Muscle layer of colon (tissue), 2 donors: ENCODE measurements at regions not wholly inside any gene's neighbourhood (a gene's known extent, or its start where the extent isn't known, plus 50 kb on each side); places are given as distances from the start of the nearest gene placed in this dataset.
"Not testable (repeated sequence)": the region's sequence is repeated elsewhere in the genome, so short reads cannot be mapped to it uniquely, and the experiment has no call there.

Experiments used
- H3K27ac ChIP-seq: one replicate; pipeline ENCODE4 v1.7.0; 2013; ENCODE audit warnings: low read depth, mild to moderate bottlenecking, low read length, moderate library complexity
- H3K27me3 ChIP-seq, 2 donors: one replicate each; pipeline ENCODE4 v1.7.0; 2013; ENCODE audit warnings: low read length in 2 of 2, mild to moderate bottlenecking in 2 of 2; ENCODE audit not compliant: insufficient read depth in 2 of 2, control insufficient read depth in 1 of 2
- H3K36me3 ChIP-seq: one replicate; pipeline ENCODE4 v1.7.0; 2013; ENCODE audit warnings: mild to moderate bottlenecking, low read length; ENCODE audit not compliant: insufficient read depth
- H3K4me1 ChIP-seq: one replicate; pipeline ENCODE4 v1.7.0; 2013; ENCODE audit warnings: mild to moderate bottlenecking, low read length; ENCODE audit not compliant: insufficient read depth
- H3K4me3 ChIP-seq, 2 donors: one replicate each; pipeline ENCODE4 v1.7.0; 2013; ENCODE audit warnings: low read length in 2 of 2, low read depth in 1 of 2, mild to moderate bottlenecking in 1 of 2, moderate library complexity in 1 of 2
- H3K9ac ChIP-seq: one replicate; pipeline ENCODE4 v1.7.0; 2013; ENCODE audit warnings: low read length
- H3K9me3 ChIP-seq: one replicate; pipeline ENCODE4 v1.7.0; 2013; ENCODE audit warnings: mild to moderate bottlenecking, low read length
- donor health status: abdominal sarcoma.
- donor health status: Adenocarcinoma of cecum.

DNA sequence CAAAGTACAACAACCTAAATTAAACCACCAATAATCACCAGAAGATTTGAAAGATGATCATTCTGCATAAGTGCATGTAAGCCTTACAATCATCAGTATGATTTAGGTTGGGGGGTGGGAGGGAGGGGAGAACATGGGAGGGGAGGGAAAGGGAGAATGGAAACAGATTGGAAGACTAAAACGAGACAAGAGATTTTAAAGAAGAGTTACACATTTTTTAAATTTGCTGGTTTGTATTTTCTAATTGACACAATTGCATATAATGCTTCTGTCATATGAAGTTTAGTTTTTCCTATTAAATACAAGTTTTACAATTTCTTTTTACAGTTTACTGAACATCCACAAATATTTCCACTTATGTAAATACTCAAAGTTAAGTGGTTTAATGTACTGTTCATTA, 2118.9 kb downstream of the PCDH9 start:
- Histone ChIP-seq H3K36me3 (no peaks in the 10 kb centered on the region), H3K4me3 (no peak overlapping the region), H3K27me3 (no peaks in the 10 kb centered on the region), H3K27ac (no peak overlapping the region), H3K4me1 (no peaks in the 10 kb centered on the region), H3K9me3 (no peaks in the 10 kb centered on the region), H3K9ac (no peak overlapping the region)

DNA sequence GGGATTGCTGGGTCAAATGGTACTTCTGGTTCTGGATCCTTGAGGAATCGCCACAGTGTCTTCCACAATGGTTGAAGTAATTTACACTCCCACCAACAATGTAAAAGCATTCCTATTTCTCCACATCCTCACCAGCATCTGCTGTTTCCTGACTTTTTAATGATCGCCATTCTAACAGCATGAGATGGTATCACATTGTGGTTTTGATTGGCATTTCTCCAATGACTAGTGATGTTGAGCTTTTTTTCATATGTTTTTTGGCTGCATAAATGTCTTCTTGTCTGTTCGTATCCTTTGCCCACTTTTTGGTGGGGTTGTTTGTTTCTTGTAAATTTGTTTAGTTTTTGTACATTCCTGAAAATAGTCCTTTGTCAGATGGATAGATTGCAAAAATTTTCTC, 2125.7 kb downstream of the PCDH9 start:
- H3K9ac ChIP-seq, H3K27ac ChIP-seq, H3K4me3 ChIP-seq, H3K9me3 ChIP-seq, H3K36me3 ChIP-seq, H3K27me3 ChIP-seq, H3K4me1 ChIP-seq: not testable (repeated sequence)

DNA sequence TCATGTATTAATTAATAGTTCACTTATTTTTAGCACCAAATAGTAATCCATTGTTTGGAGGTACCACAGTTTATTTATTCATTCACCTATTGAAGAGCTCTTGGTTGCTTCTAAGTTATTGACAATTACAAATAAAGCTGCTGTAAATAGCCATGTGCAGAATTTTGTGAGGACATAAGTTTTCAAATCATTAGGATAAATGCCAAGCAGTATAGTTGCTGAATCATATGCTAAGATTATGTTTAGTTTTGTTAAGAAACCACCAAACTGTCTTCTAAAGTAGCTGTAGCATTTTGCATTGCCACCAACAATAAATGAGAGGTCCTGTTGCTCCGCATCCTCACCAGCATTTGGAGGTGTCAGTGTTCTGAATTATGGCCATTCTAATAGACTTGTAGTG, 2126.8 kb downstream of the PCDH9 start:
- no peaks in the 10 kb centered on the region for H3K27me3 ChIP-seq
- H3K4me1 ChIP-seq = no peaks in the 10 kb centered on the region
- no peaks in the 10 kb centered on the region for H3K36me3 ChIP-seq
- H3K9me3 ChIP-seq = no peaks in the 10 kb centered on the region
- no peak overlapping the region for H3K4me3 ChIP-seq
- no peak overlapping the region for H3K9ac ChIP-seq
- no peak overlapping the region for H3K27ac ChIP-seq

DNA sequence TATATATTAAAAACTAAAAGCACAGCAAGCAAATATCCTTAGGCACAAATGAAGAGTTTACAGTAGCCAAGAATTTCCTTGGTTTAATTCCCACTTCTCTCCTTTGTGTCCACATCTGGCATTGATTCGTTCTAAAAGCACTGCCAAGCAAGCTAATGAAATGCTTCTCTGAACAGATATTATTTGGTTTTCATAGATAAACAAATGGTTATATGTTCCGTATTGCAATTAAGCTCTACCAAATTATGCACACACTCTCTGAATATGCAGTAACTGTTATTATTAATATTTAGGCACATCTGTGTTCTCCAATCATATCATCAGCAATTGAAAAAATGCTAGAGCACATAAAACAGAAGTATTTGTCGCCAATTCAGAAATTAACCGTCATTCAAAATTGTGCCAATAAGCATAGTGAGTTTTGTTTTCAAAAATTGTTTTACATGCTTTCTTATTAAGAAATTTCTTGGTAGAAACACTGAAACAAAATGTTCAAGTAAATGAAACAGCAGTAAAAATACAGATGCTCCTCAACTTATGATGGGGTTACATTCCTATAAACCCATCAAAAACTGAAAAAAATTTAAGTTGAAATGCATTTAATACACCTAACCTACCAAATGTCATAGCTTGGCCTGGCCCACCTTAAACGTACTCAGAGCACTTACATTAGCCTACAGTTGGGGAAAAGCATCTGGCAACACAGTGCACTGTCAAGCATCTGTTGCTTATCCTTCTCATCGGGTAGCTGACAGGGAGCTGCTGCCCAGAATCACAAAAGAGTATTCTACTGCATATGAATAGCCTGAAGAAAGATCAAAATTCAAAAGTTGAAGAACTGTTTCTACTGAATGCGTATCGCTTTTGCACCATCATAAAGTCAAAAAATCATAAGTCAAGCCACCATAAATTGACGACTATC, 2134.7 kb downstream of the PCDH9 start:
- H3K27me3 ChIP-seq = no peaks in the 10 kb centered on the region
- no peak overlapping the region for H3K9ac ChIP-seq
- no peak overlapping the region for H3K27ac ChIP-seq
- no peak overlapping the region for H3K4me3 ChIP-seq
- no peaks in the 10 kb centered on the region for H3K36me3 ChIP-seq
- H3K4me1 ChIP-seq = no peaks in the 10 kb centered on the region
- H3K9me3 ChIP-seq = no peaks in the 10 kb centered on the region

DNA sequence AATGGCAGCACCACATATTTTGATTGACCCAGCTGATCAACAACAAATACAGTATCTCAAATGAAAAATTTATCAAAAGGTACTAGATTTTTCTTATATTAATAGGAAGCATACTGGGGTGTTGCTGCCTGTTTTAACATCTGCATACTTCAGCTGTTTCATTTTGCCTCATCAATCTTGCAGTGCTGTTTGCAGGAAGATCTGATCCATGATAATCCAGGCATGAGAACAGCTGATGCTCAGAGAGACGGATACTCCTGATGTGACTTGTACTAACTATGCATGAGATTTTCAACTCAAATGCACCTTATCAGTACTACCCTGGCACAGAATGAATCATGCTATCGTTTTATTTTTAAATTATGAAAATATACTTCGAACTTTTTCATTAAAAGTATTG, 2136.8 kb downstream of the PCDH9 start:
- Histone ChIP-seq H3K9ac (no peak overlapping the region), H3K4me1 (no peaks in the 10 kb centered on the region), H3K36me3 (no peaks in the 10 kb centered on the region), H3K4me3 (no peak overlapping the region), H3K9me3 (no peaks in the 10 kb centered on the region), H3K27me3 (no peaks in the 10 kb centered on the region), H3K27ac (no peak overlapping the region)

DNA sequence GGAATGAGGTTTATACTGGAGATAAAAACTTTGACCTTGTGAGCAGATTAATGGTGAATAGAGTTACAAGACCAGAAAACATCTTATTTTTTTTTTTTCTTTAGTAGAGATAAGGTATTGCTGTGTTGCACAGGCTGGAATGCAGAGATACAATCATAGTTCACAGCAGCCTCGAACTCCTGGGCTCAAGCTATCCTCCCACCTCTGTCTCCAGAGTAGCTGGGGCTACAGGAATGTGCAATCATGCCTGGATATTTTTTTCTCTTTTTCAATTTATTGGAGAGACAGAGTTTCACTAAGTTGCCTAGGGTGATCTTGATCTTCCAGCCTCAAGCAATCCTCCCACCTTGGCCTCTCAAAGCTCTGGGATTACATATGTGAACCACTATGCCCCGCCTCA, 2139.1 kb downstream of the PCDH9 start:
- Histone ChIP-seq H3K27me3 (no peaks in the 10 kb centered on the region), H3K27ac (no peak overlapping the region), H3K4me1 (no peaks in the 10 kb centered on the region), H3K4me3 (no peak overlapping the region), H3K9me3 (no peaks in the 10 kb centered on the region), H3K36me3 (no peaks in the 10 kb centered on the region), H3K9ac (no peak overlapping the region)

DNA sequence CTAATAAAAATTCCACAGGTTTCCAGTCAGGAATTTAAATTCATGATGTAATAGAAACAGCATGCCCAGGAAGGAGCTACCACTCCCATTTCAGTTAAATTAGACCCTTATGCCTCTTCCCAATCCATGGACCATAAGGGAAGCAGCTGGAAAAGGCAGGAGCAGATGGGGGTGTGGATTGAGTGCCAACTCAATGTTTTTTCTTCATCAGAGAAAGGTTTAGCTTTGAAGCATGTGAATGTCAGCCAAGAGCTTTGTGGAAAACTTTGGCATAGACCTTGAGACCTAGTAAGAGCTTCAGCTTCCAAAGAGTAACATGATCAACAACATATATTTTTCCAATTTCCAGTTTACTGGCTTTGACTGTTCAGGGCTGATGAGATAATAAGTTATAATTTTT, 2139.9 kb downstream of the PCDH9 start:
- H3K9me3 ChIP-seq = no peaks in the 10 kb centered on the region
- H3K9ac ChIP-seq = no peak overlapping the region
- no peaks in the 10 kb centered on the region for H3K36me3 ChIP-seq
- H3K27me3 ChIP-seq = no peaks in the 10 kb centered on the region
- H3K27ac ChIP-seq = no peak overlapping the region
- H3K4me3 ChIP-seq = no peak overlapping the region
- H3K4me1 ChIP-seq = no peaks in the 10 kb centered on the region

DNA sequence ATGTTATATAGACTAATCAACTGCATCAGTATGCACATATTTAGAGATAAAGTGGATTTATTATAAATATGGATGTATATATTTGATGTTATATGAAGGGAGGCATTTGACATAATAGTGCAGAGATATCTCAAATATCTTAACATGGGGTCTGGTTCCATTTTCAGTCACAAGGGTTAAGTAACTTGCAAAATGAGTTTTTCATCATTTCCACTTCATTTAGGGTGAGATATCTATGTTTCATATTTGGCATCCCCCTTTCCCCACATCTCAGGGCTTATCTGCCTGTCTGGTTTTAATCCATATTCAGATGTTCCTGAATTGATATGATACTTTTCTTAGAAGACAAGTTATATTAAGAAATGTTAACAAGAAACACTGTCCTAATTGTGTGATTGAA, 2141.2 kb downstream of the PCDH9 start:
- Histone ChIP-seq H3K36me3 (no peaks in the 10 kb centered on the region), H3K27ac (no peak overlapping the region), H3K9ac (no peak overlapping the region), H3K4me3 (no peak overlapping the region), H3K27me3 (no peaks in the 10 kb centered on the region), H3K4me1 (no peaks in the 10 kb centered on the region), H3K9me3 (no peaks in the 10 kb centered on the region)

DNA sequence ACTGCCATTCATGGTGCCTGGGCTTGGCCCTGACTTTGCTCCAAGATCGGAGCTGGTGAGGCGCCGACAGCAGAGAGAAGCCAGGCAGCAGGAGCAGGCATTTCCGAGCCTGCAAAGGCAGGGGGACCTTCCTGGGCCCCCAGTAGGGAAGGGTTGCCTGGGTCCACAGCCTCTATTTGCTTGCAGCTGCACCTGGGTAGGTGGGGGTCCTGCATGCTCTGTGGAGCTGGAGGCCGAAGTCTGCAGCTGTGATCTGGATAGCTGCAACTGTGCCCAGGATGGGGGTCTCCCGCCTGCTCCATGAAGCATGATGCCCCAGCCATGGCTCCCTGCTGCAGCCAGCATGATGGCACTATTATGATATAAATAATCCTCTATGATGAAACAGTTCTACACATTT, 2144.2 kb downstream of the PCDH9 start:
- Histone ChIP-seq H3K27ac (no peak overlapping the region), H3K27me3 (no peaks in the 10 kb centered on the region), H3K4me3 (no peak overlapping the region), H3K9ac (no peak overlapping the region), H3K36me3 (no peaks in the 10 kb centered on the region), H3K4me1 (no peaks in the 10 kb centered on the region), H3K9me3 (no peaks in the 10 kb centered on the region)

DNA sequence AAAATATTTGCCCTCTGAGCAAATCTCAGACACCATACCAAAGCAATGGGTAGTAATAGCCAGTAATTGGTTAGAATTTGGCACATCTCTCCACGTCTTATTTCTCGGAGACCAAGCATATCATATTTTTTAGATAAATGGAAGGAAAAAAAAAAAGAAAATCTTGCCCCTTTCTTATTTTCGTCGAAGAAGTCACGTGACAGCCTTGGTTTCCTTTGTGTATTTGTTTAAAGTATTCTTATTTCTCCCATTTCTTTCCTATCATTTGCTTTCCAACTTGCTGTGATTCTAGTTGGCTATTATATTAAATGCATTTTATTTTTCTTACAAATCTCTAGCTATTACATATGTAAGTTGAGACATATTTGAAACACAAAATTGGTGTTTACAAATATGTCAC, 2155.9 kb downstream of the PCDH9 start:
- Histone ChIP-seq H3K4me1 (no peaks in the 10 kb centered on the region), H3K27ac (no peak overlapping the region), H3K4me3 (no peak overlapping the region), H3K9ac (no peak overlapping the region), H3K36me3 (no peaks in the 10 kb centered on the region), H3K27me3 (no peaks in the 10 kb centered on the region), H3K9me3 (no peaks in the 10 kb centered on the region)

DNA sequence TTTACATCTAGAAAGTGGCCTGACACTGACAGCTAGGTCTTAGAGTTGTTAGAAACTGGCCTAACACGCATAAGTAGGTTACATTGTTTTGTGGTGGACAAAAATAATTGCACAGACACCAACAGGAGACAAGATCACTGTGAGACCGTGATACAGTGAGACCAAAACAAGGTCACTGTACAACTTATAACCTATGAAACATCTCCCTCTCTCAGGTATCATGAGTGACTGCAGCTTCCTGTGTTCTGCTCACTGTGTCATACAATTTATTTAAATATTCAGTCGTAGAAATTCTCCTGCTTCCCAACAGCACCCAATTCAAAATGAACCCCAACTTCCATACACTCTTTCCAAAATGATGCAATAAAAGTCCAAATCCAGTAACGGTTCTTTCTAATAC, 2165.2 kb downstream of the PCDH9 start:
- Histone ChIP-seq H3K27me3 (no peaks in the 10 kb centered on the region), H3K36me3 (no peaks in the 10 kb centered on the region), H3K27ac (no peak overlapping the region), H3K4me1 (no peaks in the 10 kb centered on the region), H3K9me3 (no peaks in the 10 kb centered on the region), H3K9ac (no peak overlapping the region), H3K4me3 (no peak overlapping the region)

DNA sequence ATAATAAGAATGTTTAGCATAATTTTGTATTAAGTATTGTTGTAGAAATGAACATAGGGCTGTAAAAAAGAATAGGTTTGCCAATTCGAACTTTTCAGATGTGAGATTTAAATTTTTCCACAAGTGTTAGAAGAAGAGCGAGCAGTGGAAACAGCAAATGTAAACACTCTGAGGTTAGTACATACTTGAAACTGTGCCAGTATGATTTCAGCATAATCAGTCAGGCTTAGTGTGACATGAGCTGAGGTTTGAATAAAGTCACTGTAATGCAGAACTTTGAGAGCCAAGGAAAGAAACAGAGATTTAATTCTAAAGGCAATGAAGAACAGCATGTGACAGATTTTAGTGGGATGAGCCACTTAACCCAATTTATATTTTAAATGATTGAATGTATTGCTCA, 2166.4 kb downstream of the PCDH9 start:
- Histone ChIP-seq H3K4me3 (no peak overlapping the region), H3K27ac (no peak overlapping the region), H3K27me3 (no peaks in the 10 kb centered on the region), H3K36me3 (no peaks in the 10 kb centered on the region), H3K9me3 (no peaks in the 10 kb centered on the region), H3K4me1 (no peaks in the 10 kb centered on the region), H3K9ac (no peak overlapping the region)
